Mesendoderm (in vitro differentiated cells): ENCODE measurements at regions not wholly inside any gene's neighbourhood (a gene's known extent, or its start where the extent isn't known, plus 50 kb on each side); places are given as distances from the start of the nearest gene placed in this dataset.

Experiments
- DNase-seq: peaks from one replicate; pipeline ENCODE4 v3.0.0; 2013
- H2AK5ac ChIP-seq: 2 replicates; pipeline ENCODE4 v1.6.1; 2013; ENCODE audit warnings: low read length, inconsistent platforms
- H2BK120ac ChIP-seq: 2 replicates; pipeline ENCODE4 v1.6.1; 2013; ENCODE audit warnings: low read depth, mild to moderate bottlenecking, low read length, moderate library complexity, mixed read lengths
- H2BK15ac ChIP-seq: replicated peaks from 2 replicates; pipeline ENCODE4 v1.6.1; 2013; ENCODE audit warnings: low read depth, mild to moderate bottlenecking, moderate library complexity
- H2BK5ac ChIP-seq: 2 replicates; pipeline ENCODE4 v1.6.1; 2013; ENCODE audit warnings: low read length, inconsistent platforms
- H3K18ac ChIP-seq: 2 replicates; pipeline ENCODE4 v1.6.1; 2013; ENCODE audit warnings: mild to moderate bottlenecking, low read length, mixed read lengths
- H3K23ac ChIP-seq: one replicate; pipeline ENCODE4 v1.6.1; 2013; ENCODE audit warnings: low read length
- H3K27ac ChIP-seq: 2 replicates; pipeline ENCODE4 v1.5.1; 2013; ENCODE audit warnings: low read depth, mild to moderate bottlenecking, inconsistent platforms, low read length, moderate library complexity
- H3K27me3 ChIP-seq: 2 replicates; pipeline ENCODE4 v1.6.1; 2013; ENCODE audit warnings: low read length, control low read depth, mild to moderate bottlenecking, inconsistent platforms; ENCODE audit not compliant: insufficient read depth, poor library complexity
- H3K36me3 ChIP-seq: 2 replicates; pipeline ENCODE4 v1.6.1; 2013; ENCODE audit warnings: low read length, inconsistent platforms; ENCODE audit not compliant: control insufficient read depth, insufficient read depth
- H3K4ac ChIP-seq: one replicate; pipeline ENCODE4 v1.6.1; 2013; ENCODE audit warnings: low read depth, mild to moderate bottlenecking, low read length, moderate library complexity
- H3K4me1 ChIP-seq: 2 replicates; pipeline ENCODE4 v1.6.1; 2013; ENCODE audit warnings: low read depth, low read length, inconsistent platforms; ENCODE audit not compliant: control insufficient read depth
- H3K4me2 ChIP-seq: 2 replicates; pipeline ENCODE4 v1.6.1; 2013; ENCODE audit warnings: low read length
- H3K4me3 ChIP-seq: 2 replicates; pipeline ENCODE4 v1.5.1; 2013; ENCODE audit warnings: mild to moderate bottlenecking, low read length
- H3K56ac ChIP-seq: one replicate; pipeline ENCODE4 v1.6.1; 2013; ENCODE audit warnings: low read length
- H3K79me1 ChIP-seq: 2 replicates; pipeline ENCODE4 v1.6.1; 2013; ENCODE audit warnings: low read length, inconsistent platforms
- H3K79me2 ChIP-seq: 2 replicates; pipeline ENCODE4 v1.6.1; 2013; ENCODE audit warnings: mild to moderate bottlenecking, low read length; ENCODE audit not compliant: control insufficient read depth, insufficient read depth
- H3K9ac ChIP-seq: 2 replicates; pipeline ENCODE4 v1.6.1; 2013; ENCODE audit warnings: low read length, inconsistent platforms
- H4K5ac ChIP-seq: one replicate; pipeline ENCODE4 v1.6.1; 2013; ENCODE audit warnings: low read length
- H4K8ac ChIP-seq: one replicate; pipeline ENCODE4 v1.6.1; 2013; ENCODE audit warnings: low read depth, mild to moderate bottlenecking, control low read depth, low read length, moderate library complexity
- WGBS: extraction: QIAGEN DNeasy Blood & Tissue Kit; methylation state at CpG from one replicate; pipeline ENCODE4 v1.1.7; 2013; ENCODE audit warnings: low lambda C conversion rate, missing lambda C conversion rate; ENCODE audit not compliant: insufficient coverage; ENCODE audit errors: extremely low coverage; 5-methylcytosine and 5-hydroxymethylcytosine counted together

GRCh38 chr1:198444792-198445191, 95.7 kb downstream of the ATP6V1G3 start:
- no peak overlapping the region for H3K18ac ChIP-seq
- H2BK120ac ChIP-seq, result no peak overlapping the region
- no peaks in the 10 kb centered on the region for H3K36me3 ChIP-seq
- no peak overlapping the region for H2BK5ac ChIP-seq
- WGBS, result no CpG with 5 or more reads among the region's 1 CpG
- H3K4me3 ChIP-seq, result no peak overlapping the region
- H3K27ac ChIP-seq, result no peak overlapping the region
- H3K79me1 ChIP-seq, result no peaks in the 10 kb centered on the region
- no peak overlapping the region for H2BK15ac ChIP-seq
- H3K23ac ChIP-seq, result no peak overlapping the region
- no peak overlapping the region for H4K5ac ChIP-seq
- H3K79me2 ChIP-seq, result no peaks in the 10 kb centered on the region
- no peaks in the 10 kb centered on the region for H3K4me1 ChIP-seq
- H3K9ac ChIP-seq, result no peak overlapping the region
- no peak overlapping the region for H3K4ac ChIP-seq
- no peaks in the 10 kb centered on the region for H3K27me3 ChIP-seq
- no peak overlapping the region for H3K56ac ChIP-seq
- H3K4me2 ChIP-seq, result no peak overlapping the region
- no peak overlapping the region for H4K8ac ChIP-seq
- no peak for DNase-seq
- no peak overlapping the region for H2AK5ac ChIP-seq

- Histone ChIP-seq H2BK120ac (no peak overlapping the region), H2BK15ac (no peak overlapping the region), H4K8ac (no peak overlapping the region), H3K4me1 (no peaks in the 10 kb centered on the region), H3K9ac (no peak overlapping the region), H3K56ac (no peak overlapping the region), H4K5ac (no peak overlapping the region), H2BK5ac (no peak overlapping the region), H3K36me3 (no peaks in the 10 kb centered on the region), H3K23ac (no peak overlapping the region), H3K4ac (no peak overlapping the region), H3K79me2 (no peaks in the 10 kb centered on the region), H3K4me3 (no peak overlapping the region), H2AK5ac (no peak overlapping the region), H3K79me1 (no peaks in the 10 kb centered on the region), H3K4me2 (no peak overlapping the region), H3K27me3 (no peaks in the 10 kb centered on the region), H3K27ac (no peak overlapping the region), H3K18ac (no peak overlapping the region)
- no CpG with 5 or more reads among the region's 5 CpGs for WGBS
- DNase-seq, result peak; percentile 57
Observed at GRCh38 chr1:198443365-198444233, 96.9 kb downstream of the ATP6V1G3 start.

- H2BK120ac ChIP-seq, result no peak overlapping the region
- H3K4me2 ChIP-seq, result no peak overlapping the region
- no peaks in the 10 kb centered on the region for H3K79me2 ChIP-seq
- H4K8ac ChIP-seq, result no peak overlapping the region
- DNase-seq, result no peak
- no peaks in the 10 kb centered on the region for H3K4me1 ChIP-seq
- no peak overlapping the region for H2AK5ac ChIP-seq
- no peaks in the 10 kb centered on the region for H3K27me3 ChIP-seq
- no peak overlapping the region for H2BK15ac ChIP-seq
- H2BK5ac ChIP-seq, result no peak overlapping the region
- no peaks in the 10 kb centered on the region for H3K79me1 ChIP-seq
- H3K27ac ChIP-seq, result no peak overlapping the region
- no peak overlapping the region for H3K18ac ChIP-seq
- H3K4ac ChIP-seq, result no peak overlapping the region
- no peak overlapping the region for H3K9ac ChIP-seq
- H3K36me3 ChIP-seq, result no peaks in the 10 kb centered on the region
- H3K4me3 ChIP-seq, result no peak overlapping the region
- no peak overlapping the region for H3K56ac ChIP-seq
- H4K5ac ChIP-seq, result no peak overlapping the region
- no peak overlapping the region for H3K23ac ChIP-seq
- no CpG with 5 or more reads among the region's 6 CpGs for WGBS
Observed at GRCh38 chr1:198440842-198441241, 99.6 kb downstream of the ATP6V1G3 start.

GRCh38 chr1:198437332-198437731, 103.1 kb downstream of the ATP6V1G3 start:
- no peak overlapping the region for H3K9ac ChIP-seq
- H3K36me3 ChIP-seq, result no peaks in the 10 kb centered on the region
- H3K27me3 ChIP-seq, result no peaks in the 10 kb centered on the region
- no peaks in the 10 kb centered on the region for H3K79me2 ChIP-seq
- H3K79me1 ChIP-seq, result no peaks in the 10 kb centered on the region
- H2BK120ac ChIP-seq, result no peak overlapping the region
- H4K8ac ChIP-seq, result no peak overlapping the region
- no peak overlapping the region for H4K5ac ChIP-seq
- no peak overlapping the region for H3K23ac ChIP-seq
- no peak overlapping the region for H3K4me2 ChIP-seq
- H2BK15ac ChIP-seq, result no peak overlapping the region
- H3K56ac ChIP-seq, result no peak overlapping the region
- H3K4me1 ChIP-seq, result no peaks in the 10 kb centered on the region
- H3K27ac ChIP-seq, result no peak overlapping the region
- no peak overlapping the region for H2AK5ac ChIP-seq
- no peak overlapping the region for H2BK5ac ChIP-seq
- no peak overlapping the region for H3K4me3 ChIP-seq
- WGBS, result no CpG with 5 or more reads among the region's 2 CpGs
- H3K18ac ChIP-seq, result no peak overlapping the region
- H3K4ac ChIP-seq, result no peak overlapping the region
- DNase-seq, result no peak

- no peak overlapping the region for H3K27ac ChIP-seq
- no peak overlapping the region for H2BK5ac ChIP-seq
- no peak for DNase-seq
- no peak overlapping the region for H4K5ac ChIP-seq
- H3K4me2 ChIP-seq, result no peak overlapping the region
- H3K4ac ChIP-seq, result no peak overlapping the region
- no peaks in the 10 kb centered on the region for H3K4me1 ChIP-seq
- H3K23ac ChIP-seq, result no peak overlapping the region
- H4K8ac ChIP-seq, result no peak overlapping the region
- H3K18ac ChIP-seq, result no peak overlapping the region
- H2BK120ac ChIP-seq, result no peak overlapping the region
- H2AK5ac ChIP-seq, result no peak overlapping the region
- H3K79me1 ChIP-seq, result no peaks in the 10 kb centered on the region
- no peak overlapping the region for H2BK15ac ChIP-seq
- H3K36me3 ChIP-seq, result no peaks in the 10 kb centered on the region
- no peak overlapping the region for H3K4me3 ChIP-seq
- no peak overlapping the region for H3K56ac ChIP-seq
- H3K79me2 ChIP-seq, result no peaks in the 10 kb centered on the region
- H3K27me3 ChIP-seq, result no peaks in the 10 kb centered on the region
- H3K9ac ChIP-seq, result no peak overlapping the region
Observed at GRCh38 chr1:198436276-198436675, 104.2 kb downstream of the ATP6V1G3 start.

GRCh38 chr1:198435056-198435455, 105.4 kb downstream of the ATP6V1G3 start:
- Histone ChIP-seq H2BK15ac (no peak overlapping the region), H3K23ac (no peak overlapping the region), H3K18ac (no peak overlapping the region), H3K9ac (no peak overlapping the region), H2BK120ac (no peak overlapping the region), H3K56ac (no peak overlapping the region), H2BK5ac (no peak overlapping the region), H3K79me1 (no peaks in the 10 kb centered on the region), H2AK5ac (no peak overlapping the region), H4K5ac (no peak overlapping the region), H3K79me2 (no peaks in the 10 kb centered on the region), H3K4me1 (no peaks in the 10 kb centered on the region), H3K36me3 (no peaks in the 10 kb centered on the region), H4K8ac (no peak overlapping the region), H3K4ac (no peak overlapping the region), H3K4me3 (no peak overlapping the region), H3K27me3 (no peaks in the 10 kb centered on the region), H3K4me2 (no peak overlapping the region), H3K27ac (no peak overlapping the region)
- no peak for DNase-seq
